PC-3 (cell line): ENCODE measurements at regions not wholly inside any gene's neighbourhood (a gene's known extent, or its start where the extent isn't known, plus 50 kb on each side); places are given as distances from the start of the nearest gene placed in this dataset.

Experiments used
- CTCF ChIP-seq: fragments of 300-600 bp; sonication (generic); conservative IDR thresholded peaks from 2 replicates; pipeline ENCODE4 v1.5.1; 2017; ENCODE audit warnings: antibody characterized with exemption, low read depth, mild to moderate bottlenecking, low read length
- EZH2 ChIP-seq: fragments of 300-600 bp; sonication (generic); IDR thresholded peaks from one replicate; pipeline ENCODE4 v1.6.1; 2017; ENCODE audit warnings: antibody characterized with exemption, mild to moderate bottlenecking, low read length; ENCODE audit not compliant: unreplicated experiment
- EZH2phosphoT487 ChIP-seq: fragments of 300-600 bp; sonication (generic); IDR thresholded peaks from 2 replicates; pipeline ENCODE4 v1.6.1; 2018; ENCODE audit warnings: mild to moderate bottlenecking, antibody characterized with exemption, low read length, borderline replicate concordance

GRCh38 chr20:6355754-6356451, 233.1 kb upstream of the FERMT1 start:
- TF ChIP-seq CTCF (no peak), EZH2 (no peak), EZH2phosphoT487 (no peak)
